ENCODE measurements at regions not wholly inside any gene's neighbourhood (a gene's known extent, or its start where the extent isn't known, plus 50 kb on each side); places are given as distances from the start of the nearest gene placed in this dataset.
A peak's percentile ranks its signal among the peaks of the same experiment; 100 is the strongest.

DNA sequence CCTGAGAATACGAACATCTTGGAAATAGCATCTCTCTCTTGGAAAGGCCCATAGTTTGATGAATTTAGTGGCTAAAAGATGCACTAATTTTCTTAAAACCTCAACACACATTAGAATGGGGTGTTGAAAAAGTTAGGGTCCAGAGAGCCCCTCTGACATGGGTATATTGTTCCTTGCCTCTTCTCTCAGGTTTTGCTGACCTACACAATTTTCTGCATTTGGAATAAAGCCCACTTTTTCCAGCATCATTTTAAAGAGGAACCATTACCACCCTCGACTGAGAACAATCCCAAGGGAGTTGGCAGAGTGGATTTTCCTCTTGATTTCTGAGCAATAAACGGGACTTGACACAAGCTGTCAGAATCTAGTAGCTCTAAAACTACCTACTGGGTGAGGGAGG lies 156.1 kb downstream of the PMP22 start:
- DNase-seq: no peak

DNA sequence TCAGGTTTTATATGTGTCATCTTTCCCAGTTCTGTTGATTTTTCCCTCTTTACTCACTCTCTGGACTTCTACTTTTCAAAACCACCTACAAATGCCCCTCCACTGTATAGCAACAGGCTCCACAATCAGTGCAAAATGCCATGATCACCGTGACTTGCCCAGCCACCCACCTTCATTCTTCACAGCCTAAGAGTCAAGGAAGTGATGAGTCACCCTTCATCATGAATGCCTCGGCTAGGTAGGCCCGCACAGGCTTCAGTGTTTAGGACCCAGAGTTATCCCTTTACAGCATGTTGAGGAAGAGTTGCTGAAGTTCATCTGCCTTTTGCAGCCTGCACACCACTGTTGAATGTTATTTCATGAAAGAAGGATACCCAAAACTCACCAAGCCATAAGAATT lies 158.6 kb downstream of the PMP22 start:
- DNase-seq: no peak

DNA sequence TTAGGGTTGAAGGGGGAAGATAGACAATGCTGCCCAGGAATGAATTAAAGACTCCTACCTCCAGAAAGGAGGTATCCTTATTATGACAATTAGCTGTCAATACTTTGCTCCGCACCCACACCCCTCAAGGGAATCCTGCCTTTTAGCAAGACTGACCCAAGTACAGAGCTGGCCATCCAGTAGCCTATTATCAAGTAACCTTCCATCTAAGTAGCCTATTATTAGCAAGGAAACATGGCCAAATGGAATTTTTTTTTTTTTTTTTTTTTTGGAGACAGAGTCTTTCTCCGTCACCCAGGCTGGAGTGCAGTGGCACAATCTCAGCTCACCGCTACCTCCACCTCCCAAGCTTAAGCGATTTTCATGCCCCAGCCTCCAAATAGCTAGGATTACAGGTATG lies 161.3 kb downstream of the PMP22 start:
- no peak for DNase-seq

DNA sequence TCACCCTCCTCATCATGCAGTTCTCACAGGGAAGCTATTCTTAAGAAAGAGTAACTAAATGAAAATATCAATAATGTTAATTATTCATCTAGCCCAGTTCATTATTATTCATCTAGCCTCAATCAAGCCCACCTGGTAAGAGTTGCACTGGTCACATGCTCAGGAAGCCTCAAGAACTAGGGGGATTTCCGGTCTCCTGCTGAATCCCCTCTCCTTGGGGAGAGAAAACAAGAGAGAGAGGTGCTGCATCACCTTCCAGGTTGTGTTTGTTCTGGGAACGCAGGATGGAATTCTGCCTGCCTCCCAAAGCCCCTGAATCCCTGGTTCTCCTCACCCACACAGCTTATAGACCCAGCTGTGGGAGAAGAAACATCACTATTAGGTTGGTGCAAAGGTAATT lies 164.0 kb downstream of the PMP22 start:
- DNase-seq: no peak

DNA sequence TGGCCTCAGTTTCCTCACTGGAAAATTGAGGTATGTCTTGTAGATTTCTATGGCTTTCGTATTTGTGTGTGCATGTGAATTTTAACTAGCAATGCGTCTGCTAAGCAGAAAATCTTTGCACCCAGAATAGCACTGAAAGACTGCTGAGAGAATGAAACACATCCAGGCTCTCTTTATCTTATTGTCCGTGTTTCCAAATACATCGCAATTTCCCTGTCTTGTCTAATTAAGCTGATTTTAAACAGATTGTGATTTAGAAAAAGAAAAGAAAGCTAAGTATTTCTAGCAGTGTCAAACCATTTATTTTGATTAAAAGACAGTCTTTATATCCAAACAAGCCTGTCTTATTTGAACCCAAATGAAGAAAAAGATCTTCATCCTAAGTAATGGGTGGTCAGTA lies 168.6 kb downstream of the PMP22 start:
- no peak for DNase-seq

DNA sequence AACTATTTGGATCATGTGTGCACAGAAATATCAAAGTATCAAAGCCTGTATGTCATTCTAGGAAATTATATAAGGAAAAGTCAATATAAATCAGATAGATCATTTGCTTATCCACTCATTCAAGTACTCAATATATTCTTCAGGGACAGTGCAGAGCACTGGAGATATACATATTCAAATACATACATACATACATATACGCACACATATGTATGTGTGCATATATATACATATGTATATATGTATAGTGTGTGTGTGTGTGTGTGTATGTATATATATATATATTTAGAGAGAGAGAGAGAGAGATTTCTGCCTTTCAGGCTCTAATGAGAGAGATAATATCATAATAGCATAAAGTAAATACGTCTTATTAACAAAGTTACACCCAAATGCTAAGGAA lies 169.2 kb downstream of the PMP22 start:
- no peak for DNase-seq

DNA sequence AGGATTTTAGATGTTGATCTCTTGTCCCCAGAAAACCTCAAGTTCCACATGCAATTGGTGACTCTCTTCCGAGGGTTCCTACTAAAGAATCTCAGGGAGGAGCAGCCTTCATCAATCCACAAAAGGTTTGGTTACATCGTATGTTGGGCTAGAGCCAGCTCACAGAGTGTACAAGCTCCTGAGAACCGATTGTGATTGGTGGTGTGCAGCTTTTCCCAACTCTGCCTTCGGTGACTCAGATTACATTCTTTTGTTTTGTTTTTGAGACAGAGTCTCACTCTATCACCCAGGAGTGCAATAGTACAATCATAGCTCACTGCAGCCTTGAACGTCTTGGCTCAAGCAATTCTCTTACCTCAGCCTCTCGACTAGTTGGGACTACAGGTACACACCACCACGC lies 172.4 kb downstream of the PMP22 start:
- no peak for DNase-seq

DNA sequence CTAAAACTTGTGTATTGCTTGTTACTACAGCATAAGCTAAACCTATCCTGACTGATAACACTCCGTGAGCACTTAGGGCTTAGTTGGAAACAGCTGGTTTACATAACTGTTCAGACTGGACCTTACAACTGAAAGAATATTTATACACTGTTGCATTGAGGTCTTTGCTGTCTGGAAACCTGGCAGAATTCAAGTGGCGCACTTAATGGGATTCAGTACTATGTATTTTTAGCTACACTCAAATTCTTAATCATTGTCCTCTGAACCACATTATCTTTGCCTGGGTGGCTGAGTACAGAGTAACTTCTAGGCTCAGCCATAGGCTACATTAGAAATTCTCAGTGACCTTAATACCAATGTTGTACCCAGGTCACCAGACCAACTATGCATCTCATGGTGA lies 172.9 kb downstream of the PMP22 start:
- no peak for DNase-seq

DNA sequence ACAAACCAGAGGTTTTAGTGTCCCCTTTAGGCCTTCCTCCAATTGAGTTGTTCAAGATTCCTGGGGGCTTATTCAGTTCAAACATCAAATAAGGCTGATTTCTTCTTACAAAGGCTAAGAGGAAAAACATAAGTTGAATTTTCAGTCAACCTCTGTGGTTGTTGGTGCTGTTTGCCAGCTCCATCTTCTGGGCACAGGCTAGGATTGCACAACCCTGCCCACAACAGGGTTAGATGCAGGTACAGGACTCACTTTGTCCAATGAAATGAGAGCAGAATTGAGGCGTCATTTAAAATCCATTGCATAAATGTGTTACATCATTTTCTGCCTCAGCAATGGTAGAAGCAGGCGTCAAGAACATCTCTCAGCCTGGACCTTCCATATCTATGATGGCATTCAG lies 173.3 kb downstream of the PMP22 start:
- DNase-seq: no peak

DNA sequence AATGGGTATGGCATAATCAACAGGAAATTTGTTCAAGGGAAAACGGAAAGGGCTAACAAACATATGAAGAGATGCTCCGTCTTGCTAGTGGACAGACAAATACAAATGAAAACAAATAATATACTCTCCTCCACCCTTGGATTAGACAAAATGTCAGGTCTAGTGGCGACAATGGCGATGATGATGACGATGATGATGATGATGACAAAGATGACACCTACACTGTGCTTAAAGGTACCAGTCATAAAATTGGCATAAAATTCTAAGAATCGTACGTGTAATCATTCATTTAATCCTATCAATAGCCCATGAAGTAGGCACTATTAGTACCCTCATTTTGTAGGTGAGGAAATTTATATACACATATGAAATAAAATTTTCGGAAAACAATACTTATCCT lies 174.6 kb downstream of the PMP22 start:
- no peak for DNase-seq

DNA sequence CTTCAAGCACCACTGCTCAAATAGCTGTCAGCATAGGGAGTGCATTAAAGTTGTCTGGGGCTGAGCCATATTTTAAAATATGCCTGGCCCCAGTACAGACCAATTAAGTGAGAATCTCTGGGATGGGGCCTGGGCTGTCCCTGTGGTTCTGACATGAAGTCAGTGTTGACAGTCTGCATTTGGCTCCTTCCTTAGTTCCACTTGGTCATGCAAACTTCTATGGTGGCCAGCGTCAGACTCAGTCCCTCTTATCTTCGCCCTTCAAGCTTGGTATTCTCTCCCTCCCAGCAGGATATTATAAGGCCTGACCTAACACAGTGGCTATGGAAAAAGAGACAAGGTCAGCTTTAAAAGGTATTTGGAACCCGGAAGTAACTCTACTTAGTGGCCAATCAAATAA lies 177.2 kb downstream of the PMP22 start:
- no peak for DNase-seq

DNA sequence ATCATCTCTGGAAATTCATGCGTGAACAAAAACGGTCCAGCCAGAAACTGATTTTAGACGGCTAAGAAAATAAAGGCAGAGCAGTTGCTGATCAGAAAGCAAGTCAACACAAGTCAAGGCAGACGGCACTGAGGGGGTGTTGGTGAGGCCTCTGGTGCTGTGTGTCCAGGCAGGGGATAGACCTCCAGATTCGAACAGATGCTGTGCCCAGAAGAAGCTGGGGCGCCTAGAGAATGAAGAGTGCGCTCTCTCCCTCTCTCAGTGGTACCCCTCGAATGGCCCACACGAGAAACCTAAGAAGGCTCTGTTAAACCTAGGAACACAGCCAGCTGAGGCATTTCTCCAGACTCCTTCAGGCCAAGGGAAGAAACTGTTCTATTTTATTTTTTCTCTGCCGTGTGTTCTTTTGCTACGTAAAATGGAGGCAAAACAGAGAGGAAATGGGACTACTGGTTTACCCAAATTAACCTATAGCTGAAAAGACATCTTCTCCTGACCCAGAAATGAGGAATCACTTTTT lies 178.3 kb downstream of the PMP22 start:
- DNase-seq: no peak

DNA sequence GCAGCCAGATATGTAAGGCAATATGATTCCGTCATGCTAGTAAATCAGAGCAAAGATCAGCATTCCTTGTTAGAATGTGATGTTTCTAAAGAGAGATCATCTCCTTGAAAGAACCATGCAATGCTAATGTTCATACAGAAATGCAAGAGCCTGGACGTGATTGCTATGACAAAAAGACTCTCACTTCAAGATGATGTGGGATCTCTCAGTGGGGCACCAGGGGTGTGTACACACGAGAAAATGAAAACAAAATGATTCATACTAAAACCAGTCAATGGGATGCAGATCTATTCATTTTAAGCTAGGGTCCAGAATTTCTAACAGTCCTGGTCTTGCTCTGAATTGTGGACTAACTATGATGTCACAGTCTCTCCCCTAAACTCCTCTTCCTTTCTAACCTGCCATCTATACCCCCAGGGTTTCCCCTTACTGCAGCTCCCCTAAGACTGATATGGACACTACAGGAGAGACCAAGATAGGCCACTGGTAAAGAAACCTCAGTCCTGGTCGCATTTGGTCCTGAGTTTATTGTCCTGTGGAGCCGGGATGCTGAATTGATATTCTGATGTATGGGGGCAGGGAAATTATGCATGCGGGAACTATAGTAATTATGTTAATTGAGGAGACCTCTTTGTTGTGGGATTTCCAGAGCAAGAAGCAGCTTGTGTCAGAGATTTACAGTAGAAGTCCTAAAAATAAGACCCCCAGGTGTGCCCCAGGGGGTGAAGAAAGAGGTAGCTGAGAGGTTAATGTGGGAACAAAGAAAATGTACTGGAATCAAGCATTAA lies 179.0 kb downstream of the PMP22 start:
- DNase-seq: no peak

DNA sequence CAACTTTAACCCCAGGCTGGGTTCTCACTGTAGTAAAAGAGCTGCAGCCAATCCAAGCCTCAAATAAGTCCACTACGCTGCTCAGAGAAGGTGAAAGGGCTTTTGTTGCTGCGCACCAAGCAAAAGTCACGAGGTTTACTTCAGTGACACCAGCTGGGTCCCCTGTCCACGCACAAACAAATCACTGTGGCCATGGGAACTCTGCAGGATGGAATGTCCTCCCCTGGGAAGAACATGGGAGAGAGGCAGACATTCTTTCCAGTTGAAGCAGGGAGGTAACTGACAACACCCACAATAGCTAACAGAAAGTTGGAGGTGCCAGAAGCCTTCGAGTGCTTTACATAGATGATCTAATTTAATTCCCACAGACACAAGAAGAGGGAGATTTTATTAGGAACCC lies 181.9 kb downstream of the PMP22 start:
- no peak for DNase-seq

DNA sequence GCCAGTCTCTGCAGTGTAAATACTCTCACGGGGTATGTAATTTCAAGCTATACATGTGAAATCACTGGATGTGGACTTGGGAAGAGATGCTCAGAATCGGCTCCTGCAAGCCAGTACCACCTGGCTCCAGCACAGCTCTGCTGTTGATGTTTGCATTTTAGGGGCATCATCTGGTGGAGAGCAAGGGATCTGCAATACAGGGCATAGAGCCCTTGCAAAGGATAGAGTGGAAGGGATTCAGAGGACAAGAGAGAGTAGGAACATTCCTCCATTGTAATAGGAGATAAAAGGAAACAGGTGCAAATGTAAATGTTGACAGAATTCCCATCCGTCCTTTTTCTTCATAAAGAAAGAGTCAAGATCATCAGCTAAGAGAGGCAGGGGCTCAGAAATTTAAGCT lies 184.1 kb downstream of the PMP22 start:
- DNase-seq: no peak

DNA sequence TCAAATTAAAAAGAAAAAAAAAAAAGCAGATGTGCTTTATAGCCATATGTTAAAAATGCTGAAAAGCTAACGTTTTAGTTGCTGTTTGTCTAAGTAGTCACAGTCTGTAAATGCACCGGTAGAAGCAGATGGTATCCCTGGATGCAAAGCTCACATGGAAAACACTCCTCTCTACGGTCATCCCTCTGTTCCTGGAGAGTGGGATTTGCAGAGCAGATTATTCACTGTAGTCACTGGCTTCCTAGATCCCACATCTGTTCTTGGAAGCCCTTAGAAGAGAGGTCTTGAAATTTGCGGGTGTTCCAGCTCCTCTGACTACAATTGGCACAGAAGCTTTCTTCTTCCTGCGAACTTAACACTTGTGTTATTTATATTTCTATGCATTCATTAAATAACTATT lies 186.6 kb downstream of the PMP22 start:
- DNase-seq: no peak

DNA sequence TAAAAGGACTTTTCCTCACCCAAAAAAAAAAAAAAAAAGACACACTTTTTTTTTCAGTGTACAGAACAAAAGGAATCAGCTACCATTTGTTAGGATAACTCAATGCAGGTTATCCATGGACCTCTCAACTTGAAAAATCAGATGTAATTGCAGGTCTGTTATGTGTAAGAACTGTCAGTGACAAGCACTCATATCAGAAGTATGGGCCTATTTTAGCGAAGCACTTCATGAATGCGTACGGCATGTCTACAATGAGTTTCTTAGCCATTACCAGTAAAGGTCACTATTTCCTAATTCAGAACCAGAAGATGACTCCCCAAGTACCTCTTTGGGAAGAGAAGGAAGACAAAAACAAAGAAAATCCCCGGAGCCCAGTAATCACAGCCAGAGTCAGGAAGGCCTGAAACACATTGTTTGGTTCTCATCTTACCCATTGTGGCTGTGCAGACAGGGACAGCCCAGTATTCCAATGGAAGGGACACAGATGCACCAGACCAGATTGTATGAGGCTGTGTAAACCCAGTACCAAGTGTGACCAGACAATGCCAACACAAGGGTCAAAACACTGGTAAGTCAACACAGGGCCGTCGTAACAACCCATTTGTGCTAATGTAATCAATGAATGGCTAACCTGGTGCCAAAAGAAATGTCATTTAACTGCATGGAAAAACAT lies 188.0 kb downstream of the PMP22 start:
- no peak for DNase-seq

DNA sequence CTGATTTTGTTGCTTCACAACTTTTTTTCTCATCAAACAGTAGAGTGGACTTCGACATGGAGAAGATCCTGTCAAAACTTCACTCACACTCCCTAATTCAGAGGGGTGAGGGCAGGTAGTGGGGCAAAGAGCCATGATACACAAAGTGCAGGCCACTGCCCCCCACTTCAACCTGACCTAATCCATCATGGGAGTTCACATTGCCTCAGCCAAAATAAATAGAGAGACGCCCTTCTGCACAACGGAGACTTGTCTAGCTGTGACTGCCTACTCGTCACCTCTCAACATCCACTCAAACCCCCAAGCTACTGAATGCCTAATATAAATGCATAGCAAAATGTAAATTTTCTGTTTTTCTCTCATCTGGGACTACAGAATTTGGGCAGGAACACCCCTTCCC lies 213.2 kb downstream of the PMP22 start:
- DNase-seq: no peak

DNA sequence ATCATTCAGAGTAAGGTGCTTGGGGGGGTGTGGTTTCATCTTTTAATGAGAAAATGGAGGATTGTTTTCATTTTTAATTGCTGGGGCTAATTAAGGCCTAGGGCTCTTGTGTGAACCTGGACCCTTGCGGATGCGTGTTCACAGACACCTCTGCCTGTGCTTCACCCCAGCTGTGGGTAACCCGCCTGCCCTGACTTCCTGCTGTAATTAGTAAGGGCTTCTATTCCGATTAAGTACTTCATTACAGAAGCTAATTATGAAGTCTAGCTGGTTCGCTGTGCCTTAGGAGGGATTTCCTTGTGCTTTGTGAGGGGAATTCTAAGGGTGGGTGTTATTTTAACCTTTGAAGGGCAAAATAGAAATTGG lies 215.3 kb downstream of the PMP22 start:
- no peak for DNase-seq

DNA sequence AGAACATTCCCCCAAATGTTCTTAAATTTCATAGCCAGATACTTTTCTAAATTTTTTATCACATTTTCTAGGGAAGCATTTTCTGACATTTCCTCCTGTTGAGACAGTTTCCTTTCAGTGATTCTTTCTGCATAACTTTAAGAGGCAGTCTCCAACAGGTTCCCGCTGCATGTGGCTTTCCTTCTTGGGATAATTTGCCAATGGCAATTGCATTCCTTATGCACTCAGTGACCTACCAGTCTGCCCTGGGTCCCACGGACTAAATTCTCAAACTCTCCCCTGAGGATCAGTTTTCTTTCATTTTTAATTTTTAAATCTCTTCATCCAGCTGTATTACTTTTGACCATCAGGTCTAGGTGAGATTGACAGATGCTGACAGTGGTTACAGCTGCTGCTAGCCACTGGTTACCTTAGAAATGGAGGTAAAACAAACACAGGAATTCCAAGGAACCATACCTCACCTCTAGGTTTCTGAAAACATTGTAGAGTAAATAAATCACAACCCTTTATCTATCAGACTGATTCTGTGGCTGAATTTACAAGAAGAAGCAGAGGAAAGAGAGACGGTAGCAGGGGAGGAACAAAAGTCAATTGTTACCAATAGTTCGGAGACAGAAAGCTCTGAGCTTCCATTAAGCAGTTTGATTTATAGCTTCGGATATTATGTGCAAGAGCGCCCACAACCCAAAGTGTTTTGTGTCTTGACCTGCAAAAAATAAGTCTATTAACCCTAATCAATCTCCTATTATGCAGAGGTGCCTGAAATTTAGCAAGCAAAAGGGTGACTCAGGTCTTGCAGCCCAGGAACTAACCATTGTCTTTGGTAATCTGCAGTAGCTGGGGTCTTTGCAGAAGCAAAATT lies 216.0 kb downstream of the PMP22 start:
- no peak for DNase-seq

DNA sequence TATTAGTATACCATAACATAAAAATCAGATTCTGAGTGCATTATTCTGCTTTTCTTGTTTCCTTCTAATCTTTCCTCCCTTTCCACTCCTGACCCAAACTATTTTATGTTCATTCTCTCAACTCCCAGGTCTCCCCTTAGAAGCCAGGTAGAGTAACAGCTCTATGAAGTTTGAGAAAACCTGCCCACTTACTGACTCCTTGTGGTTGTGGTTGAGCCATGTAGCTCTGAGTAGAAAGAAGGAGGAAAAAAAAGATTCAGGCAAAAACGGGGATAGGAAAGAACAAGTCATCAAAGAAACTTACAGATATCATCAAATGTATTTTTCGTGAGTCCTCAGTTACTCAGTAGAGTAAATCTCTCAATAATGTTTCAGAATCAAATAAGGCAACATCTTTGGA lies 216.7 kb downstream of the PMP22 start:
- DNase-seq: no peak

DNA sequence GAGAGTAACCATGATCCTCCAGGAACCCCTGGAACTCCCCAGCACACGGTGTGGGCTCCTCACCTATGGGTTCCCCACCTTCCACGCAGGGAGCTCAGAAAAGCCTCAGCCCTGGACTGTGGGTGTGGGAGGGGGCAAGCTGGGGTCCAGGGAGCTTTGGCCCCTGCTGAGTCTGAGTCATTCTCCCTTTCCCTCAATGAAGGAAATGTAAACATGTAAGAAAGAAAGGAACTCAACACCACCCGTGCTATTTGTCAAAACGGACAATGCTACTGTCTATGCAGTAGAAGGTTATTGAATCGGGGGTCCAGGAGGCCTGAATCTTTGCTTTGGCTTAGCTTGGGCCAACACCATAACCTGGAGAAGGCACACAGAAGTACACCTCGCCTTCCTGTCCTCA lies 222.8 kb downstream of the PMP22 start:
- DNase-seq: no peak

DNA sequence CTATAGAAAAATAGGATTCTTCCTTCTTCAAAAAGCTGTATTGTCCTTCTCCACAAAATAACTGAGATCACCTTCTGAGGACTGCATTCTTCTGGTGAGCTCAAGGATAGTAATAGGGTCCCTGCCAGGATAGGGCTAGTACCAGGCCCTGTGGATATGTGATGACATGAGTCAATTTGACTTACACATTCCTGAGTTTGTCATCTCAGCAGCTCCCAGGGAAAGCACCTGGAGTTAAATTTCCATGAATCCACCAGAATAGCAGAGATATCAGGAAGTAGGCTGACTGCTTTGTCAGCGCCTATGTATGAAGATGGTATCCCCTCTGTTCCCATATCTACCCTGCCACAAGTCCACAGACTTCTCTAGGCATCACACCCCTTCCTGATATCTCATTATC lies 225.8 kb downstream of the PMP22 start:
- no peak for DNase-seq

DNA sequence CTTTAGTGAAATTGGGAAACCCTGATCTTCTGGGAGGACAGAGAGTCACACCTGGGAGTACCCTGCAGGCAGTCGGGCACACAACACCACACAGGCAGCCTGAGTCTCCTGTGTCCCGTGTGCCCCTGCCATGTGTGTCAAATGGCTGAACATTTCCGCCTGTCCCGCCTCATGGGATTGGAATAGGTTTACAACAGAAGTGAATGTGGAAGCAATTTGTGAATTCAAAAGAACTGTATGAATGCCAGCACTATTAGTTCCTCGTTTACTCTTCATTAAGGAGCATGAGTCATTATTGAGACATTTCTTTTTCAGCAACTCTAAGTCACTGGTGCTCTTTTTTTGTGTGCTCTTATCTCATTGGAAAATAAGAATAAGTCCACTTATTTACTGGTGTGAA lies 226.5 kb downstream of the PMP22 start:
- DNase-seq: peak; percentile 6 to 35 (median 33)

All from suppressor macrophage treated with lipopolysaccharide for 1 hour (primary cell).